Ectodermal cell (in vitro differentiated cells): ENCODE measurements at regions not wholly inside any gene's neighbourhood (a gene's known extent, or its start where the extent isn't known, plus 50 kb on each side); places are given as distances from the start of the nearest gene placed in this dataset.

Experiments
- H3K27ac ChIP-seq: 2 replicates; pipeline ENCODE4 v1.7.0; 2013; ENCODE audit warnings: mild to moderate bottlenecking, low read depth, low read length; ENCODE audit not compliant: insufficient read depth, poor library complexity, severe bottlenecking
- H3K27me3 ChIP-seq: 2 replicates; pipeline ENCODE4 v1.7.0; 2013; ENCODE audit warnings: mild to moderate bottlenecking, low read length; ENCODE audit not compliant: insufficient read depth, control insufficient read depth, poor library complexity, severe bottlenecking
- H3K36me3 ChIP-seq: one replicate; pipeline ENCODE4 v1.7.0; 2013; ENCODE audit warnings: low read length; ENCODE audit not compliant: control insufficient read depth, insufficient read depth
- H3K4me1 ChIP-seq: one replicate; pipeline ENCODE4 v1.7.0; 2013; ENCODE audit warnings: low read length; ENCODE audit not compliant: control insufficient read depth, insufficient read depth
- H3K4me3 ChIP-seq: 2 replicates; pipeline ENCODE4 v1.7.0; 2013; ENCODE audit warnings: low read depth, low read length, control low read depth; ENCODE audit not compliant: insufficient read depth
- H3K9me3 ChIP-seq: 2 replicates; pipeline ENCODE4 v1.7.0; 2013; ENCODE audit warnings: mild to moderate bottlenecking, low read length, moderate library complexity; ENCODE audit not compliant: control insufficient read depth
- WGBS, 2 experiments: methylation state at CpG; one replicate each; pipeline ENCODE4 v1.1.7; 2013; ENCODE audit warnings: missing lambda C conversion rate in 2 of 2; 5-methylcytosine and 5-hydroxymethylcytosine counted together

- Histone ChIP-seq H3K27ac (no peak overlapping the region), H3K36me3 (no peaks in the 10 kb centered on the region)
- 93 to 94% methylated on average over 4 of the region's 4 CpGs for WGBS, 2 experiments
Observed at GRCh38 chr12:24649634-24650033, 299.3 kb downstream of the BCAT1 start.

GRCh38 chr12:24649209-24649608 is 299.7 kb downstream of the BCAT1 start:
- WGBS, 2 experiments = 56 to 62% methylated on average over 3 of the region's 3 CpGs
- H3K27ac ChIP-seq = no peak overlapping the region
- no peak overlapping the region for H3K4me3 ChIP-seq
- no peaks in the 10 kb centered on the region for H3K9me3 ChIP-seq
- no peaks in the 10 kb centered on the region for H3K27me3 ChIP-seq
- no peaks in the 10 kb centered on the region for H3K4me1 ChIP-seq
- no peaks in the 10 kb centered on the region for H3K36me3 ChIP-seq

More at GRCh38 chr12:24649634-24650033, 299.3 kb downstream of the BCAT1 start:
- no peaks in the 10 kb centered on the region for H3K4me1 ChIP-seq
- H3K27me3 ChIP-seq = no peaks in the 10 kb centered on the region
- no peak overlapping the region for H3K4me3 ChIP-seq
- no peaks in the 10 kb centered on the region for H3K9me3 ChIP-seq

GRCh38 chr12:24645254-24645653 is 303.6 kb downstream of the BCAT1 start:
- Histone ChIP-seq H3K9me3 (no peaks in the 10 kb centered on the region), H3K27me3 (no peaks in the 10 kb centered on the region), H3K4me1 (no peaks in the 10 kb centered on the region), H3K27ac (no peak overlapping the region), H3K4me3 (no peak overlapping the region), H3K36me3 (no peaks in the 10 kb centered on the region)
- WGBS, 2 experiments = no CpG with 5 or more reads among the region's 1 CpG

GRCh38 chr12:24643120-24644119 is 305.5 kb downstream of the BCAT1 start:
- Histone ChIP-seq H3K27ac (no peak overlapping the region), H3K4me1 (no peaks in the 10 kb centered on the region), H3K9me3 (no peaks in the 10 kb centered on the region), H3K27me3 (no peaks in the 10 kb centered on the region), H3K36me3 (no peaks in the 10 kb centered on the region), H3K4me3 (no peak overlapping the region)
- WGBS, 2 experiments = 86 to 90% methylated on average over 3 of the region's 4 CpGs

- Histone ChIP-seq H3K36me3 (no peaks in the 10 kb centered on the region), H3K9me3 (no peaks in the 10 kb centered on the region), H3K27me3 (no peaks in the 10 kb centered on the region), H3K4me1 (no peaks in the 10 kb centered on the region), H3K4me3 (no peak overlapping the region), H3K27ac (no peak overlapping the region)
- no CpG with 5 or more reads among the region's 1 CpG for WGBS, 2 experiments
Observed at GRCh38 chr12:24639641-24640040, 309.3 kb downstream of the BCAT1 start.

GRCh38 chr12:24632466-24632865 is 316.4 kb downstream of the BCAT1 start:
- Histone ChIP-seq H3K36me3 (no peaks in the 10 kb centered on the region), H3K4me3 (no peak overlapping the region), H3K4me1 (no peaks in the 10 kb centered on the region), H3K27me3 (no peaks in the 10 kb centered on the region), H3K9me3 (no peaks in the 10 kb centered on the region), H3K27ac (no peak overlapping the region)
- 100% methylated on average over 1 of the region's 1 CpG; no CpG with 5 or more reads in 1 of the 2 experiments for WGBS, 2 experiments

- no peaks in the 10 kb centered on the region for H3K27me3 ChIP-seq
- no peaks in the 10 kb centered on the region for H3K9me3 ChIP-seq
- no peaks in the 10 kb centered on the region for H3K4me1 ChIP-seq
- H3K27ac ChIP-seq = no peak overlapping the region
- WGBS, 2 experiments = 91 to 94% methylated on average over 2 to 3 of the region's 3 CpGs
- H3K36me3 ChIP-seq = no peaks in the 10 kb centered on the region
- no peak overlapping the region for H3K4me3 ChIP-seq
Observed at GRCh38 chr12:24631676-24632426, 317.1 kb downstream of the BCAT1 start.

GRCh38 chr12:24630856-24631255 is 318.0 kb downstream of the BCAT1 start:
- no peaks in the 10 kb centered on the region for H3K27me3 ChIP-seq
- no peaks in the 10 kb centered on the region for H3K9me3 ChIP-seq
- H3K4me3 ChIP-seq = no peak overlapping the region
- 89 to 98% methylated on average over 2 of the region's 2 CpGs for WGBS, 2 experiments
- no peak overlapping the region for H3K27ac ChIP-seq
- no peaks in the 10 kb centered on the region for H3K36me3 ChIP-seq
- no peaks in the 10 kb centered on the region for H3K4me1 ChIP-seq

- Histone ChIP-seq H3K4me3 (no peak overlapping the region), H3K9me3 (no peaks in the 10 kb centered on the region), H3K36me3 (no peaks in the 10 kb centered on the region), H3K27ac (no peak overlapping the region), H3K4me1 (no peaks in the 10 kb centered on the region), H3K27me3 (no peaks in the 10 kb centered on the region)
- WGBS, 2 experiments = 92 to 97% methylated on average over 1 of the region's 1 CpG
Observed at GRCh38 chr12:24630446-24630845, 318.5 kb downstream of the BCAT1 start.

GRCh38 chr12:24625103-24625502 is 323.8 kb downstream of the BCAT1 start:
- H3K27me3 ChIP-seq = no peaks in the 10 kb centered on the region
- H3K9me3 ChIP-seq = no peaks in the 10 kb centered on the region
- H3K27ac ChIP-seq = no peak overlapping the region
- no peaks in the 10 kb centered on the region for H3K36me3 ChIP-seq
- H3K4me1 ChIP-seq = no peaks in the 10 kb centered on the region
- WGBS, 2 experiments = 93 to 95% methylated on average over 2 of the region's 2 CpGs
- no peak overlapping the region for H3K4me3 ChIP-seq
